Loucy (cell line): ENCODE measurements at regions not wholly inside any gene's neighbourhood (a gene's known extent, or its start where the extent isn't known, plus 50 kb on each side); places are given as distances from the start of the nearest gene placed in this dataset.

Experiments
- H2AFZ ChIP-seq: fragments of 200-600 bp; sonication (generic); 2 replicates; pipeline ENCODE4 v1.6.0; 2016; ENCODE audit warnings: antibody characterized with exemption, mild to moderate bottlenecking, low read length, moderate library complexity
- H3F3A ChIP-seq: fragments of 200-600 bp; 2 replicates; pipeline ENCODE4 v1.6.0; 2016; ENCODE audit warnings: antibody characterized with exemption, low read depth, mild to moderate bottlenecking
- H3K27me3 ChIP-seq: fragments of 200-600 bp; sonication (generic); 2 replicates; pipeline ENCODE4 v1.6.1; 2014; ENCODE audit warnings: low read length, mild to moderate bottlenecking; ENCODE audit not compliant: insufficient read depth, poor library complexity, severe bottlenecking
- H3K36me3 ChIP-seq: fragments of 200-600 bp; sonication (generic); 2 replicates; pipeline ENCODE4 v1.6.1; 2016; ENCODE audit warnings: low read length; ENCODE audit not compliant: insufficient read depth
- H3K4me1 ChIP-seq: fragments of 200-600 bp; sonication (generic); 2 replicates; pipeline ENCODE4 v1.5.1; 2014; ENCODE audit warnings: low read length, mild to moderate bottlenecking; ENCODE audit not compliant: insufficient read depth, poor library complexity, severe bottlenecking
- H3K4me2 ChIP-seq: fragments of 200-600 bp; sonication (generic); 2 replicates; pipeline ENCODE4 v1.6.0; 2014; ENCODE audit warnings: antibody characterized with exemption, low read length, low read depth, mild to moderate bottlenecking; ENCODE audit not compliant: poor library complexity, severe bottlenecking
- H3K4me3 ChIP-seq: fragments of 200-600 bp; sonication (generic); 2 replicates; pipeline ENCODE4 v1.5.1; 2014; ENCODE audit warnings: low read length, mild to moderate bottlenecking, mixed read lengths; ENCODE audit not compliant: poor library complexity, severe bottlenecking
- H3K79me2 ChIP-seq: fragments of 200-600 bp; sonication (generic); 2 replicates; pipeline ENCODE4 v1.6.1; 2014; ENCODE audit warnings: low read length; ENCODE audit not compliant: insufficient read depth
- H3K9ac ChIP-seq: fragments of 200-600 bp; sonication (generic); 2 replicates; pipeline ENCODE4 v1.6.0; 2014; ENCODE audit warnings: mild to moderate bottlenecking, low read depth, low read length, moderate library complexity; ENCODE audit not compliant: poor library complexity, severe bottlenecking
- H3K9me2 ChIP-seq: fragments of 200-600 bp; sonication (generic); replicated peaks from 2 replicates; pipeline ENCODE4 v1.6.1; 2016; ENCODE audit warnings: low read depth, low read length, mixed read lengths
- H3K9me3 ChIP-seq: fragments of 200-600 bp; sonication (generic); 2 replicates; pipeline ENCODE4 v1.6.1; 2014; ENCODE audit warnings: mild to moderate bottlenecking, antibody characterized with exemption, low read length, low read depth; ENCODE audit not compliant: insufficient read depth
- H4K20me1 ChIP-seq: fragments of 200-600 bp; sonication (generic); 2 replicates; pipeline ENCODE4 v1.6.0; 2014; ENCODE audit warnings: antibody characterized with exemption, low read length, mild to moderate bottlenecking; ENCODE audit not compliant: insufficient read depth, poor library complexity, severe bottlenecking
- CTCF ChIP-seq: fragments of 200-600 bp; sonication (generic); conservative IDR thresholded peaks from 2 replicates; pipeline ENCODE4 v1.5.1; 2014; ENCODE audit warnings: mild to moderate bottlenecking, antibody characterized with exemption, low read length
- EZH2phosphoT487 ChIP-seq: fragments of 200-600 bp; IDR thresholded peaks from 2 replicates; pipeline ENCODE4 v1.6.1; 2018; ENCODE audit warnings: antibody characterized with exemption, mild to moderate bottlenecking, moderate library complexity, borderline replicate concordance

DNA sequence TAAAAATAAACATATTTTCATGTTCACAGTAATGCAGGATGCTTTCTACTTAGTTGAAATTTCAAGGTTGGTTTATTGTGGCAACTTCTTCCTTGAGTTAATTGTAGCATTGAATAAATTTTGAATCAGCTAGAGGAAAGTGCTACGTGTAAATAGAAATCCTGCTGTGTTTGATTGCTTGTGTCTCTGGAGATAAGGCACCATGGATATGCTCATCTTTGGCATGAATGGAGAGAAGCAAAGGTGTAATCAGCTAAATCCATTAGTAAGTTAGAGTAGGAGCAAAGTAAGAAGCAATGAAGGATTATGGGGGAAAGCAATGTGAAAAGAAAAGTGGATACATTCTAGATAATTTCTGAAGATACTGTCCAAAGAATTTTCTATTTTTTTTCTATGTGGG is 331.1 kb downstream of the PTPRC start:
- Histone ChIP-seq H4K20me1 (no peaks in the 10 kb centered on the region), H3K9me3 (no peaks in the 10 kb centered on the region), H3K9me2 (no peaks in the 10 kb centered on the region), H3F3A (no peaks in the 10 kb centered on the region), H3K27me3 (no peaks in the 10 kb centered on the region), H3K9ac (no peak overlapping the region), H3K79me2 (0 out of 2 replicates have a peak, but pooled peaks cover 4% of the 10 kb centered on the region), H3K4me1 (peaks cover 41% of the 10 kb centered on the region), H3K4me2 (no peak overlapping the region), H2AFZ (no peak overlapping the region), H3K36me3 (no peaks in the 10 kb centered on the region), H3K4me3 (no peak overlapping the region)
- TF ChIP-seq CTCF, result no peak
- TF ChIP-seq EZH2phosphoT487, result no peak

- Histone ChIP-seq H3K79me2 (0 out of 2 replicates have a peak, but pooled peaks cover 4% of the 10 kb centered on the region), H3F3A (no peaks in the 10 kb centered on the region), H3K9ac (no peak overlapping the region), H3K9me3 (no peaks in the 10 kb centered on the region), H3K4me1 (peaks cover 50% of the 10 kb centered on the region), H3K36me3 (no peaks in the 10 kb centered on the region), H3K9me2 (no peaks in the 10 kb centered on the region), H3K4me2 (no peak overlapping the region), H4K20me1 (no peaks in the 10 kb centered on the region), H3K27me3 (no peaks in the 10 kb centered on the region), H2AFZ (no peak overlapping the region), H3K4me3 (no peak overlapping the region)
- TF ChIP-seq CTCF (no peak), EZH2phosphoT487 (no peak)
These were observed 332.1 kb downstream of the PTPRC start for GRCh38 chr1:198970916-198971315.

DNA sequence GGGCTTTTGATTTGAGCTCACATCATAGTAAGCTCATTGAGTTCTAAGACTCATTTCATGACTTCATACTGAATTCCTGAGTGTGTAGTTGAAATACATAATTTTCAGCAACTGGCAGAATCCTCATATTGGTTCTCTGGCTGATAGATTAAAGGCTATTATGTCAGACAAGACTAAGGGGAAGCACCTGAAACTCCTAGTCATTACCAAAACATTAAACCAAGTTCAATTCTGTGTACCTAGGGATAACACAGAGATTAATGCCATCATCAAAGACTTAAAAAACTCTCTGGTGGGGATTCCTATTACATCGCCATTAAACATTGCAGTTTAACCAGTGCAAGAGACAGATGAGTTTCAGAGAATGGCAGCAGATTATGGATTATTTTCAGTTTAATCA is 339.1 kb downstream of the PTPRC start:
- Histone ChIP-seq H2AFZ (no peak overlapping the region), H3F3A (no peaks in the 10 kb centered on the region), H3K79me2 (no peaks in the 10 kb centered on the region), H3K9me2 (no peaks in the 10 kb centered on the region), H3K4me3 (no peak overlapping the region), H4K20me1 (no peaks in the 10 kb centered on the region), H3K4me2 (no peak overlapping the region), H3K36me3 (no peaks in the 10 kb centered on the region), H3K4me1 (peaks cover 35% of the 10 kb centered on the region), H3K9me3 (no peaks in the 10 kb centered on the region), H3K9ac (no peak overlapping the region), H3K27me3 (no peaks in the 10 kb centered on the region)
- TF ChIP-seq CTCF, result no peak
